T-cell (primary cell): ENCODE measurements at regions not wholly inside any gene's neighbourhood (a gene's known extent, or its start where the extent isn't known, plus 50 kb on each side); places are given as distances from the start of the nearest gene placed in this dataset.

ENCODE experiments used
- ATAC-seq, 4 experiments: fragments of 200-7000 bp in 3 of 4; fragments of 150-1000 bp in 1 of 4; cut with Tn5 transposase; replicated peaks in 1 of 4; 1 replicate in 3 of 4; 2 replicates in 1 of 4; pipeline ENCODE4 v1.10.0; 2021; ENCODE audit warnings: moderate library complexity in 3 of 4, mild to moderate bottlenecking in 2 of 4, moderate number of reproducible peaks in 1 of 4
- CTCF ChIA-PET, 2 donors: fragments of 300-600 bp; sonication (Branson Sonifier 250); formaldehyde crosslinking; loops; one replicate each; lab custom pipeline; 2022; ENCODE audit warnings: antibody characterized with exemption in 2 of 2; lab: Charles Lee
- POLR2A ChIA-PET, 2 donors: fragments of 300-600 bp; sonication (Branson Sonifier 250); formaldehyde crosslinking; loops; one replicate each; lab custom pipeline; 2022; ENCODE audit warnings: antibody characterized with exemption in 2 of 2; lab: Charles Lee
- DNase-seq, 35 experiments: peaks; one replicate each; pipeline versions ENCODE4 v3.0.0 to v3.0.0-alpha.2; 2013 to 2023
- H3K27ac ChIP-seq: one replicate; pipeline ENCODE4 v1.5.1; 2013; ENCODE audit warnings: low read length
- H3K27me3 ChIP-seq, 2 experiments: replicated peaks in 1 of 2; 1 replicate in 1 of 2; 2 replicates in 1 of 2; pipeline versions ENCODE4 v1.6.1 to v1.7.0; 2013; ENCODE audit warnings: low read length in 1 of 2, mixed read lengths in 1 of 2; ENCODE audit not compliant: control insufficient read depth in 2 of 2, insufficient read depth in 2 of 2; ENCODE audit errors: extremely low read depth in 1 of 2
- H3K36me3 ChIP-seq, 2 donors: 1 replicate in 1 of 2; 2 replicates in 1 of 2; pipeline versions ENCODE4 v1.6.1 to v1.7.0; 2013; ENCODE audit warnings: low read length in 1 of 2; ENCODE audit not compliant: control insufficient read depth in 2 of 2, insufficient read depth in 1 of 2; ENCODE audit errors: extremely low read depth in 1 of 2
- H3K4me1 ChIP-seq, 2 experiments: 1 replicate in 1 of 2; 2 replicates in 1 of 2; pipeline versions ENCODE4 v1.6.1 to v1.7.0; 2013; ENCODE audit warnings: low read length in 2 of 2, mixed read lengths in 1 of 2; ENCODE audit not compliant: insufficient read depth in 2 of 2, control insufficient read depth in 1 of 2; ENCODE audit errors: extremely low read depth in 1 of 2
- H3K4me3 ChIP-seq, 2 donors: 1 replicate in 1 of 2; 2 replicates in 1 of 2; pipeline versions ENCODE4 v1.5.1 to v1.7.0; 2013; ENCODE audit warnings: mild to moderate bottlenecking in 2 of 2, low read length in 1 of 2, moderate library complexity in 1 of 2; ENCODE audit not compliant: control insufficient read depth in 1 of 2; ENCODE audit errors: extremely low read depth in 1 of 2
- H3K9me3 ChIP-seq: 2 replicates; pipeline ENCODE4 v1.7.0; 2013
- H3K27ac Mint-ChIP-seq, 2 donors: one replicate each; pipeline ENCODE4 v1.8.0; 2020 to 2021; ENCODE audit warnings: mild to moderate bottlenecking in 2 of 2, mixed read lengths in 2 of 2
- H3K27me3 Mint-ChIP-seq, 2 donors: one replicate each; pipeline ENCODE4 v1.8.0; 2021 to 2022; ENCODE audit warnings: mixed read lengths in 2 of 2
- H3K36me3 Mint-ChIP-seq: one replicate; pipeline ENCODE4 v1.8.0; 2021; ENCODE audit warnings: mixed read lengths
- H3K4me1 Mint-ChIP-seq, 3 donors: one replicate each; pipeline ENCODE4 v1.8.0; 2020 to 2022; ENCODE audit warnings: mixed read lengths in 3 of 3, mild to moderate bottlenecking in 1 of 3
- H3K4me3 Mint-ChIP-seq, 3 donors: one replicate each; pipeline ENCODE4 v1.8.0; 2020 to 2022; ENCODE audit warnings: mild to moderate bottlenecking in 3 of 3, mixed read lengths in 3 of 3, moderate library complexity in 3 of 3
- H3K9me3 Mint-ChIP-seq, 3 donors: one replicate each; pipeline ENCODE4 v1.8.0; 2020 to 2022; ENCODE audit warnings: mixed read lengths in 3 of 3
- WGBS: methylation state at CpG from one replicate; pipeline ENCODE4 v1.1.5; 2013; ENCODE audit warnings: missing lambda C conversion rate; ENCODE audit not compliant: insufficient coverage; 5-methylcytosine and 5-hydroxymethylcytosine counted together

DNA sequence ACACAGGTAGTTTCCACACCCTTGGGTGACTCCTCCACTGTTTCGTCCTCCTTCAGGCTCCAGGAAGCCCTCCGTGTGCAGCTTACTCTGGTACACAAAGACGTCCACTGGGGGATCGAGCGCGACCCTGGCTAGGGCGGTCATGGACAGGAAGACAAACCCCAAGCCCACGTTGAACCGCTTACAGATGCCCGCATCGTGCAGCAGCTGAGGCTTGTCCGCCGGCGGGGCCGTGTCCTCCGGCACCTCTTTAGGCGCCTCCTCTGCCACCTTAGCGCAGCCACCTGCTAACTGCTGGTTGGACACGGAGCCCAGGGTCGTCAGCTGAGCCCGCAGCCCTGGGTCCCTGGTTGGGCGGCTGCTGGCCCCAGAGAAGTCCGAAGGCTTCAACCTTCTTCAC, 309.0 kb upstream of the BTBD3 start:
- H3K4me1 Mint-ChIP-seq = no peaks in the 10 kb centered on the region
- 96% methylated on average over 18 of the region's 23 CpGs for WGBS
- peaks cover 4 to 36% (median 11%) of the 10 kb centered on the region in 3 donors for H3K9me3 Mint-ChIP-seq
- Histone ChIP-seq H3K27me3 (no peaks in the 10 kb centered on the region), H3K9me3 (no peaks in the 10 kb centered on the region), H3K4me1 (no peaks in the 10 kb centered on the region), H3K4me3 (no peak overlapping the region), H3K27ac (no peak overlapping the region), H3K36me3 (no peaks in the 10 kb centered on the region)
- ChIA-PET CTCF (no interaction called here), POLR2A (no interaction called here)
- no peak overlapping the region for H3K27ac Mint-ChIP-seq
- no peak overlapping the region for H3K4me3 Mint-ChIP-seq
- ATAC-seq = no peak
- no peaks in the 10 kb centered on the region for H3K36me3 Mint-ChIP-seq
- no peak for DNase-seq
- no peaks in the 10 kb centered on the region for H3K27me3 Mint-ChIP-seq

DNA sequence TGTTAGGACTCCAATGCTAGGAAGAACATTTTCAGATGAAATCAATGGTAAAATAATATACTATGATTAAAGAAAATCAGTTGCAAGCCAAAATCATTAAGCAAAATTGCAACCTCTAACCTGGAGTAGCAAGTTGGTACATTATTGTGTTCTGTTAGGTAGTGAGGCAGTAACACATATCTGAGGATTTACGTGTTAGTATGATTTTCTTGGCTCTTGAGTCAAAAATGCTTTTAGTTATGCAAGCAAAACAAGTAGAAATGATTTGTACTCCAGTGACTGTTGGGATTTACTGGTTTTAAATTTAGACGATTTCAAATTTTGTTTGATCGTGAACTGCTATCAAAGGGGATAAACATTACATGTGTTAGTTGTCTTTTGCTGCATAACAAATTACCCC, 293.0 kb upstream of the BTBD3 start:
- Mint-ChIP-seq H3K4me1 (no peaks in the 10 kb centered on the region), H3K36me3 (no peaks in the 10 kb centered on the region), H3K27ac (no peak overlapping the region), H3K27me3 (no peaks in the 10 kb centered on the region), H3K9me3 (peaks cover 0 to 9% (median 9%) of the 10 kb centered on the region in 3 donors), H3K4me3 (no peak overlapping the region)
- Histone ChIP-seq H3K9me3 (no peaks in the 10 kb centered on the region), H3K27me3 (no peaks in the 10 kb centered on the region), H3K27ac (no peak overlapping the region), H3K4me1 (no peaks in the 10 kb centered on the region), H3K36me3 (no peaks in the 10 kb centered on the region), H3K4me3 (no peak overlapping the region)
- no peak for ATAC-seq
- no peak for DNase-seq
- POLR2A ChIA-PET = no interaction called here
- 64% methylated on average over 1 of the region's 3 CpGs for WGBS
- CTCF ChIA-PET = no interaction called here

DNA sequence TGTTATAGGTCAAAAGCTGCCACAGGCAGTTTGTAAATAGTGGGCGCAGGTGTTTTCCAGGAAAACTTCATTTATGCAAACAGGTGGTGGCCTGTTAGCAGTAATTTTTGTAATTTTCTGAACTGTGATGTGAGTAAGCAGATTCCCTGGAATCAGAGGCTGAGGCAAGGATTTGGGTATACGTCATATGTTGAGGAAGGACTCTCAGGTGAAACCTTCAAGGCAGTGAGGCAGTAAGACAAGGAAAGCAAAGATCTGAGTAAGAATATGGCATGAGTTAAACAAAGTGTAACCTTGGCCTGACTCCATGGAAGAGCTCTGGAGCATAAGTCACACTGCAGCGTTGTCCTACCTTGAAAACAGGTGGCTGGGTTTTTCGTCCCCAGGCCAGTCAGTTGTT, 291.1 kb upstream of the BTBD3 start:
- Mint-ChIP-seq H3K9me3 (peaks cover under 1 to 6% (median 6%) of the 10 kb centered on the region in 3 donors), H3K4me3 (no peak overlapping the region), H3K36me3 (no peaks in the 10 kb centered on the region), H3K27ac (no peak overlapping the region), H3K27me3 (no peaks in the 10 kb centered on the region), H3K4me1 (no peaks in the 10 kb centered on the region)
- ChIA-PET POLR2A (no interaction called here), CTCF (no interaction called here)
- Histone ChIP-seq H3K4me1 (no peaks in the 10 kb centered on the region), H3K9me3 (no peaks in the 10 kb centered on the region), H3K27me3 (no peaks in the 10 kb centered on the region), H3K27ac (no peak overlapping the region), H3K36me3 (no peaks in the 10 kb centered on the region), H3K4me3 (no peak overlapping the region)
- ATAC-seq = no peak
- 85% methylated on average over 4 of the region's 4 CpGs for WGBS
- DNase-seq = no peak

DNA sequence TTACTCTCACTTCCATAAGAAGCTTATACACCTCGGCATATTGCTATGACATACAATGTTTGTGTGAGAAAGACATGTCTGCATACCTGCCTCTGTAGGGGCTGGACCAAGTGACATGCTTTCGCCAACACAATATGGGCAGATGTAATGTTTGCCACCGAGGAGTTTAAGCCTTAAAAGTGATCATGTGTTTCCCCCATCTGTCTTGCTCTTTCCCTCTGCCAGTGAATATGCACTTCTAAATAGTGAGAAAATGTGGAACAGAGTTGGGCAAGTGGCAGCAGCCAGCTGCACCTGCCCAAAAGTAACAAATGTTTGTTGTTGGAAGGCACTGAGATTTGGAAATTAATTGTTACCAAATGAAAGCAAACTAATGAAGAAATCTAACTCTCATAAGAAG, 274.8 kb upstream of the BTBD3 start:
- WGBS = no CpG with 5 or more reads among the region's 3 CpGs
- H3K9me3 ChIP-seq = no peaks in the 10 kb centered on the region
- no peak overlapping the region for H3K27ac Mint-ChIP-seq
- H3K27me3 Mint-ChIP-seq = no peaks in the 10 kb centered on the region
- ATAC-seq (no peak), DNase-seq (no peak)
- H3K36me3 ChIP-seq = no peaks in the 10 kb centered on the region
- peaks cover 5 to 28% (median 9%) of the 10 kb centered on the region in 3 donors for H3K9me3 Mint-ChIP-seq
- no peaks in the 10 kb centered on the region for H3K4me1 ChIP-seq
- no peaks in the 10 kb centered on the region for H3K36me3 Mint-ChIP-seq
- no peak overlapping the region for H3K27ac ChIP-seq
- ChIA-PET POLR2A (no interaction called here), CTCF (no interaction called here)
- H3K4me1 Mint-ChIP-seq = no peaks in the 10 kb centered on the region
- H3K4me3 Mint-ChIP-seq = no peak overlapping the region
- H3K27me3 ChIP-seq = no peaks in the 10 kb centered on the region
- no peak overlapping the region for H3K4me3 ChIP-seq

DNA sequence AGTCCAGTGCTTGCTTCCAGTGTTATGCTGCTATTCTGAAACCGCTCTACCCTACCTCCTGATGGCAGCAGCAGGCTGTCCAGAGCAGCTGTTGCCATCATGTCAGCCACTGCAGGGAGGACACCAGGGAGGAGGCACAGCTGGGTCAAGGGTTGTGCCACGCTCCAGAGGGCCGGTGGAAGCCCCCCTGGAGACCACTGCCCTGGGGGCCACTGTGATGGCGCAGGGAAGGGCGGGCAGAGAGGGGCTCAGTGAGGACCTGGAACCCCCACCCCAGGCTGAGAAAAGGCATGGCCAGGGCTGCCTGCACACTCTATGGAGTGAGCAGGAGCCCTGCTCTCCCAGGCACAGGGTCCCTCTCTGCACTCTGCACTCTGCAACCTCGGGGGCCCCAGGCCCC, 271.3 kb upstream of the BTBD3 start:
- no peaks in the 10 kb centered on the region for H3K27me3 Mint-ChIP-seq
- no peaks in the 10 kb centered on the region for H3K4me1 Mint-ChIP-seq
- DNase-seq (no peak), ATAC-seq (no peak)
- no peak overlapping the region for H3K27ac Mint-ChIP-seq
- H3K4me3 Mint-ChIP-seq = no peak overlapping the region
- Histone ChIP-seq H3K27ac (no peak overlapping the region), H3K4me1 (no peaks in the 10 kb centered on the region), H3K27me3 (no peaks in the 10 kb centered on the region), H3K4me3 (no peak overlapping the region), H3K36me3 (no peaks in the 10 kb centered on the region), H3K9me3 (no peaks in the 10 kb centered on the region)
- ChIA-PET POLR2A (no interaction called here), CTCF (no interaction called here)
- H3K36me3 Mint-ChIP-seq = no peaks in the 10 kb centered on the region
- peaks cover 0 to 31% (median 9%) of the 10 kb centered on the region in 3 donors for H3K9me3 Mint-ChIP-seq
- 85% methylated on average over 6 of the region's 6 CpGs for WGBS

DNA sequence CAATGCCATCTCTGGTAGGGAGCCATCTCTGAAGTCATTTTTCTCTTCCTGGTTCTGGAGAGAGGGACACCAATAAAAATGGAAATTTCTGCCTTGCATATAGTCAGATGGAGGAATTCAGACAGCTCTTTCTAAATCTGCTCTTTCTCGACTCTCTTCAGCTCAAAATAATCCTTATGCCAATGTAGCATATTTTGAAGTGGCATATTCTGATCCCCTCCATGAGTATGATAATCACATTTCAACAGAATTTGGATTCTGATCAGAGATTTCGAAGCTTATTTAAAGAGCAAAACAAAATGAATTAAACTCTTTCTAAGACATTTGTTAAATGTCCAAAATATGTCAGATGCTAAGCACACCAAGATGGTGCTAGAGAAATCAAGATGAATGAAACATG, 267.1 kb upstream of the BTBD3 start:
- Mint-ChIP-seq H3K27ac (no peak overlapping the region), H3K4me3 (no peak overlapping the region), H3K9me3 (peaks cover 0 to 19% (median 13%) of the 10 kb centered on the region in 3 donors), H3K27me3 (no peaks in the 10 kb centered on the region), H3K4me1 (no peaks in the 10 kb centered on the region), H3K36me3 (no peaks in the 10 kb centered on the region)
- ChIA-PET CTCF (no interaction called here), POLR2A (no interaction called here)
- no CpG with 5 or more reads among the region's 2 CpGs for WGBS
- ATAC-seq (no peak), DNase-seq (no peak)
- H3K4me3 ChIP-seq = no peak overlapping the region
- no peaks in the 10 kb centered on the region for H3K36me3 ChIP-seq
- no peak overlapping the region for H3K27ac ChIP-seq
- no peaks in the 10 kb centered on the region for H3K9me3 ChIP-seq
- no peaks in the 10 kb centered on the region for H3K4me1 ChIP-seq
- no peaks in the 10 kb centered on the region for H3K27me3 ChIP-seq

GRCh38 chr20:11651138-11651537, 266.6 kb upstream of the BTBD3 start:
- Histone ChIP-seq H3K9me3 (no peaks in the 10 kb centered on the region), H3K4me3 (no peak overlapping the region), H3K4me1 (no peaks in the 10 kb centered on the region), H3K36me3 (no peaks in the 10 kb centered on the region), H3K27ac (no peak overlapping the region), H3K27me3 (no peaks in the 10 kb centered on the region)
- ChIA-PET POLR2A (no interaction called here), CTCF (no interaction called here)
- Mint-ChIP-seq H3K27me3 (no peaks in the 10 kb centered on the region), H3K27ac (no peak overlapping the region), H3K4me3 (no peak overlapping the region), H3K9me3 (peaks cover 0 to 16% (median 13%) of the 10 kb centered on the region in 3 donors), H3K36me3 (no peaks in the 10 kb centered on the region), H3K4me1 (no peaks in the 10 kb centered on the region)
- no peak for ATAC-seq
- no peak for DNase-seq
- no CpG with 5 or more reads among the region's 2 CpGs for WGBS
